SIG-M5 treated with dmso at 0.1 percent for 504 hours (cell line): ENCODE measurements at regions not wholly inside any gene's neighbourhood (a gene's known extent, or its start where the extent isn't known, plus 50 kb on each side); places are given as distances from the start of the nearest gene placed in this dataset.

Source experiments
- DNase-seq: peaks from one replicate; lab custom pipeline; 2025; ENCODE audit not compliant: unreplicated experiment; lab: John Stamatoyannopoulos, UW

DNA sequence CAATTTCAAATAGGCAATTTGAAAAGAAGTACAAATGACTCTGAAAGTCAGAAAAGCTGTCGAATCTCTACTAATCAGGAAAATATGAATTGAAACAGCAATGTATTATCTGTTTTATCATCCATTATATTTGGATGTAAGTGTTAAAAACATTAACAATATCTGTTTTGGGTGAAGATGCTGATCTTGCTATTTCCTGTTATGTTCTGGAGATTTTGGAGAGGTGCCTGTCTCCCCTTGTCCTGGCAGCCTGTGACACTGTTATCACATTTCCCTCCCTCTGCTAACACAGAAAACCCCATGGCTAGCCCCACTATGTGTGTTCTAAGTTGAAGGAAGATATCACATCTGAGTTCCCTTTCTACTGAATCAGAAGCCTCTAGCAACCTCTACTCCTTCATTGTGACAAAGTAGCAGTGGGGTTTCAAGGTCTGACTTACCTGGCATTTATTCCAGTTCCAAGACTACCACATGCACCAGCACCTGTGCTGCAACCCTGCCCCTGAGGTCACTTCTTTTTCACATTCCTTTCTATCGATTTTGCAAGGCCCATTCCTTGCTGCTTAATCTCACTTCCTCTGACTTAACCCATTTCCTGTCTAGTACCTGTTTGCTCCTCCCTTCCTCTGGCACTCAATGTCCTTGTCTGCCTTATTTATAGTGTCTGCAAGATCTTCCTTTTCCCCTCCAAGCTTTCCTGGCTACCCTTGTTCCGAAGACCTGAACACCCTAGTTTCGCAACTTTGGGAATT is 95.5 kb upstream of the COL8A1 start:
- DNase-seq, result no peak

DNA sequence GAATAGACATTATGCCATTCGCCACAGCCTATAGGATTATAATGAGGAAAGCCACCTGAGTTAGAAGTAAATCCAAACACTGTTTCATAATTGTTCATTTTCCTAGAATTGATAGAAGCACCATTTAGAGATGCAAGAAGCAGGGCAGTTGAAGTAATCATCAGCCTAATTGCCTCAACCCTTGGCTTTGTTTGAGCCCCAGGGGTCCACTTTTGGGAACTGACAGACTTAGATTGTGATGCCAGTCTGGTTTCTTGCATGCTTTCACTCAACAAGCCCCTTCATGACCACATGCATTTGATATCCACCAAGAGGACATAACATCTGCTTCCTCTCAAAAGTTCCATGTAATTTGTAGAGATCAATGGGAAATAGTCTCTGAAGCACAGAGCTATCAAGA is 97.2 kb upstream of the COL8A1 start:
- DNase-seq, result no peak

DNA sequence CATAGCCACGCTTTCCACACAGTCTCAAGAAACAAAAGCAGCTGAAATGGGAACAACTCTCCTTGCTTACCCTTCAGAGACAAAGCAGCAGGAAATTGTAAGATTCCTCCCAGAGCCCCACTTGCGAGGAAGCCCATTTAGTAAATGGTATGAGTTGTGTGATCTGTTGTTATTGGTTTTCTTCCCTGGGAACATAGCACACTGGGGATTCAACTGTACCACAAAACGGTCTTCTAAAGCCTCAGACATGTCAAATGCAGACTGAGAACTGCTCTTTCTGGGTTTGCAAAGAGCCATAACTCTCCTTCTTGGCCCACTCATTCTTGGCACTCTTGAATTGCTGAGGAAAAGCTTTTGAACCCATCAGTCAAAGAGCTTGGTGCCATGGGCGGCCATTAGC is 101.0 kb upstream of the COL8A1 start:
- DNase-seq, result no peak

DNA sequence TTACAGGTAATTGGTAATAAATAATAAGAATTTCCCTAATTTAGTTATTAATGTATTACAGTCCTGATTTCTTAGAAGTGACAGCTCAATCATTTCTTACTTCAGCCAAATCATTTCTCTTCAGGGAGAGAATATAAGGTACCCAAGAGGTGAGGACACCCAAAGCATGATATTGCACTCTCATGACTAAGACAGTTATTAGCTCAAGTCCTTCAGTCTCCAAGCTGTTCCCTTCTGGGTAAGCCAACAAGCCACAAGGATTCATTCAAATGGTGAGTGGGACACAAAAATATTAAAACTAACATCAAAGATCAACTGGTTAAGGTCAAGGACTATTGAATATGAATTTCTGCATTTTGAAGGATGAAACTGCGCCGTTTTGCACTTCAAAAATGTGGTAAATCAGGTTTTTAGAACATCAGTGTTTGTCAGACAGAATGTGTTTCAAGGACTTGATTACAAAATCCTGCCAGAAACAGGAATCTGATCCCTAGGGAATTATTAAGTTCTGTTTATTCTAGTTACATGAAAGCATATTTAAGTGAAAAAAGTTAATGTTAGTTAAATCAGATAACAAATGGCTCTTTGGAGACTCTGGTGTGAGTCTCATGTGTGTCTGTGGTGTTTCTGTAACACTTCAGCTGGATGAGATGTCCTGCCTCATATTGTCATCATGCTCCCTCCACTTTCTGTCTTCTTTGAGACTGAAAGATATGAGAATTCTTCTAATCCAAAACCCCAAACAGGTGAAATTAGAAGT is 101.7 kb upstream of the COL8A1 start:
- DNase-seq, result no peak

DNA sequence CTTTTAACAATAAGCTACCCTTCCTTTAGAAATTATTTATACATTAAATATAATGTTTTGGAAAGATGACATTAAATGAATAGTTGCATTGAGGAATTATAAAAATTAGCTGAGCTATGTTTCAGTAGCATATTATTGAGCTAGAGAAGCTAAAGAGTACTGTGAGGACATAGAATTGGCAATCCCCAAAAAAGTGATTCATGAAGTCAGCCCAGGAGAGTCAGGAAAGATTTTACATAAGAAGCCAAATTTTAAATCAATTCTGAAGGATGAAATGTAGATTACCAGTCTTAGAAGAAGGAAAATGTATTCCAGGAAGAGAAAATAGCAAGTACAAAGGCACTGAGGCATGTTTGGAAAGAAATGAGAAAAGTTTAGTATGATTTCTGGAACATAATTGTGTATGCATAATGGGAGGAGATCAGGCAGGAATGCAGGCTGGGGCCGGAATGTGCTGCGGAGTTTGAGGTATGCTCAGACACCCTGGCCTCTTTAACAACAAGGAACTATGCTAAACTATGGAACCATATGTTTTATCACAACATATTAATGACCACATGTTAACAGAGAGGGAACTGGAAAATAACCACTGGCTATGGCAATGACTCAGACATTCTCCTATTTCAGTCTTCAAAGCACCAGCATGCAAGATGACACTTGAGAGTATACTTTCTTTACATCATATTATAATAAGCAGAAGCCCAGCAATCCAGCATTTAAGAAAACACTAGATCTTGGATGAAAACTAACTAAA is 103.3 kb upstream of the COL8A1 start:
- no peak for DNase-seq

DNA sequence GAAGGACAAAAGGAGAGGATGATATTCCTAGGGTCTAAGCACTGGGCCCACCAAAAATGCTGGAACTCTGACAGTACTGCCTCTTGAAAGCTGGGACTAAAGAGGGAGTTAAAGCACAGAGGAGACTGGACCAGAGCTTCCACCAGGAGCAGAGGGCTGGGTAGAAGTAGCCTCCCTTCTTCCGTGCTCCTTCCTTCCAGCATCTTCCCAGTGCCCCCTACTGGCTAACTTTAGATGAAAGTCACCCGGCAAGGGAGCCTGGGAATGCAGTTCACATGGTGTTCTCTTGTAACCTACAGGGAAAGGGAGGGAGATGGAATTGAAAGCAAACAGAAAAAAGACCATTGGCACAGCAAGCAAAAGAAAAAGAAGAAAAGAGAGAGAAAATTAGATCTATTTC is 106.1 kb upstream of the COL8A1 start:
- DNase-seq, result peak; percentile 46

DNA sequence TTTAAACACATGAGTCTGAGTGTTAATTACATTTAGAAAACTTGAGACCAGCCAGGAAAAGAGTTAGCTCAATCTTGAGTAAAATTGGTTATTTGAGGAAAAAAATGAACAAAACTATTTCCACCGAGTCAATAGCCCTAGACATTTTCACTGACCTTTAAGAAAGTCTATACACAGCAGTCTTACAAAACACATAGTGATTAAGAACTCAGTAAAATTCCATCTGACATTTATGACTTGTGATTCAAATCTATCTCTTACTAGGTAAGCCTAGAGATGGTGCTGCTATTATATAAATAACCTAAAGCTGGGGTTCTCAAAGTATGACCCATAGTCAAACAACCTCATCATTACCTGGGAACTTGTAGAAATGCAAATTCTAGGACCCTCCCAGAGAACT is 109.1 kb upstream of the COL8A1 start:
- no peak for DNase-seq

DNA sequence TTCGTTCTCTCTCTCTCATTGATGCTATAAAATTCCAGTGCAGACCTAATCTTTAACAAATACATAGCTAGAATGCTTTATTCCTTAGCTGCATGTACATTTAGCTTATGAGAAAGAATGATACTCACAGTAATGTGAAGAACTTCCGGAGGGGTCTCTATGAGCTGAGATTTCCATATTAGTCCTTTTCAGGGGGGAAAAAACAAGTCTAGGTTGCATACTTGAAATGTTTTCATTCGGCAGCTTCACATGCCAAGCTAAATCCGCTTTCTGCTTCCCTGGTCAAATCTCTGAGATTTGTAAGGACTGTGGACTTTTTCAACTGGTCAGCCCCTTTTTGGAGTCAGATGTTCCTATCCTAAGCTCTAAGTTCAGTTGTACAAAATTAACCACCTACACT is 111.5 kb upstream of the COL8A1 start:
- no peak for DNase-seq

DNA sequence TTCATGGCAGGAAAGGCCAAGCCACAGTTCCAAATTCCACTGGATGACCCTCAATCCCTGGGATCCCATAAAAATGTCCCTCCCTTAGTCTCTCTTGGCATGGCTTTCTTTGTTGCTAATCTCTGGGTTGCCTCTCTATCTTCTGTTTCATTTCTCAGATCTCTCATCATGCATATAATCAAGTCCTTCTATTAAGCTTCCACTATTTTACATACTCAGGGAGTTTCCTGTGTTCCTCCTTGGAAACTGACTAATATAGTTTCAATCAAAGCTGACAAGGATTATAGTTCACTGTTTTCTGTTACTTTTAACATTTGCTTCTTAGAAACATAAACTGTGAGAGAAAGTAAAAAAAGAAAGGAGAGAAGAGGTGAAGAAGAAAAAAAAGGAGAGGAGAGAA is 113.8 kb upstream of the COL8A1 start:
- no peak for DNase-seq

DNA sequence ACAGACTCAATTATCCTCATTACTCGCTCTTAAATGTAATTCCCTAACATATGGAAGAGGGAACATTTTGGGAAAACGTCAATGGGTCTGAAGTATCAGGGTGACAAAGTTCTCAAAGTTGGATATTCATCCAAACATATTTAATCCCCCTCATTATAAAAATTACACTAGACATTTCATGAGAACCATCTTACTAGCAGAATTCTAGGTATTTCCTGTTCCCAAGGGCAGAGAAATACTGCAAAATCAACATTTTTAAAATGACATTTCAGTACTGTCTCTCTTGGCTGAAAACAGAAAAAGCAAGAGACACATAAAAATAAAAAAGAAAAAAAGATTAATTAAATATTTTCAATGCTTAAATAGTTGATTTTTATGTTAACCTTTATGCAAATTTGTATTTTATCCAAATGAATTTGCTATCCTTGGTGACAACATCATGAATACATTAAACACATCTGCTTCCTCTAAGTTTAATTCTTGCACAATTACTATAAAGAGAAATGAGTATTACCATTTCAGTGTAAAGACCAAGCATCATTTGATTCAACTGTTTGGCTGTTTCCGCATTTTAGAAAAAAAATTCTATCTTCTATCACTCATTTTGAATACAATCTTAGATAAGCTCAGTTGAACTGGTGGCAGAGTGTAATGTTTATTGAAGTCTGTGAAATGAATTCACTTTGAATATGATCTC is 114.8 kb upstream of the COL8A1 start:
- no peak for DNase-seq

DNA sequence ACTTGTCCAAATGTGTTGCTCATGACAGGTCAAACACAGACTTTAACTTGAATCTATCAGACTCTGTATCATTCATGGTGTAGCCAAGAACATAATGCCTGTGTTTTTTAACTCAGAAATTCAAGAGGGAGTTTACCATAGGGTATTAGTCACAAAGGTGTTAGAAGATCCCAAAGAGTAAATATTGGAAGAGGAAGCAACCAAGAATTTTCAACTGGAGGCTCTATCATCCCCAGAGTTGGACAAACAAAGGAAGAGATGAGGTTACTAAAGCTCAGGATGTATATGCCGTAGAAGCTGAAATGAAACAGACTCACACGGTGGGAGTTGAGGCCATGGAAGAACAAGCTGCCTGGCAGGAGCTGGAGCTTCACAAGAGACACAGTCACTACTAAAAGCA is 116.2 kb upstream of the COL8A1 start:
- no peak for DNase-seq

DNA sequence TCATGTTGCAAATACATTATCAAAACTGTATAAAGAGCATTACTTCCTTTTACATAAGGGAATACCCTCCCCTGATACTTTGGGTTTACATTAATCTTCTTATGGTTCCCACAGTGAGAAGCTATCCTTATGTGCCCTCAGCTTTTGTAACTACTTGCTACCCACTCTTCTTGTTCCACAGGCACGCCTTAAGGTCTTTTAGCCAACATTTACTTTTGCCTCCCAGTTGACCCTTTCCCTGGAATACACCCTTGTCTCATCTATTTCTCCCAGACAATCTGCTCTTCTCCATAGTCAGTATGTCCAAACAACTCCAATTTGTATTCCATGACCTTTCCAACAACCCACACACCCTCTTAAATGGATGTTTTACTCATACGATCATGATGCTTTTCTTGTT is 116.8 kb upstream of the COL8A1 start:
- DNase-seq, result no peak

DNA sequence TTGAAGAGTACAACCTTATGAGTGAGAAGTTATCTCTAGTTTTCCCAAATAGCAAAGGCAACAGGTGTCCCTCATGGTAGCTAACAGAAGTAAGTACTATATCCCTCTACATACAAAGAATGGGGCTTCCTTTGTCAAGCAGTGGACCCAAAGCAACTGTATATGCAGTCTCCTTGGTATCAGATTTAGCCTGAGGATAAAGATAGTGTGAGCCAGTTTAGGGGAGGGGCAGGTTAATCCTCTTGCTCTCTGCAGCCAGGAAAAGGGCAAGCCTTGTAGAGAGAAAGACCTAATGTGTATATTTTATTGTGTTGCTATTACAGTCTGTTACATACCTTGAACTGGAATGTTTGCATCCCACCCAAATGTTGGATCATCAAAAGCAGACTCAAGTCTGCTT is 117.9 kb upstream of the COL8A1 start:
- DNase-seq, result no peak

DNA sequence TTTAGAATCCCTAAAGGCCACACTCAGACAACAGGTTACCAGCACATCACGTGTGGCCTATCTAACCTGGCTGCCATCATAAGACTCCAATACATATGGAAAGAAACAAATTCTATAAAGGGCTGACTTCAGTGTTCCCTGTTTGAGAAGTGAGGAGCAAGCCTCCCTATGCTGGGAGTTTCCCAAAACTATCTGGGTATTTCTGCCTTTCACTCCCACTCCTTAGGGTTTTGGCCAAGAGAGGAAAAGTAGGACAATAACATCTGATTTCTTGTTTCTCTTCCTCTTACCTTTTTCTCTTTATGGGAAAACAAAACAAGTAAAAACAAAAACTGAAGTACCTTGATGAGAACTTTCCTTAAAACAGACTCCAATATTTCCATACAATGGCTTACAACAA is 121.5 kb upstream of the COL8A1 start:
- no peak for DNase-seq

DNA sequence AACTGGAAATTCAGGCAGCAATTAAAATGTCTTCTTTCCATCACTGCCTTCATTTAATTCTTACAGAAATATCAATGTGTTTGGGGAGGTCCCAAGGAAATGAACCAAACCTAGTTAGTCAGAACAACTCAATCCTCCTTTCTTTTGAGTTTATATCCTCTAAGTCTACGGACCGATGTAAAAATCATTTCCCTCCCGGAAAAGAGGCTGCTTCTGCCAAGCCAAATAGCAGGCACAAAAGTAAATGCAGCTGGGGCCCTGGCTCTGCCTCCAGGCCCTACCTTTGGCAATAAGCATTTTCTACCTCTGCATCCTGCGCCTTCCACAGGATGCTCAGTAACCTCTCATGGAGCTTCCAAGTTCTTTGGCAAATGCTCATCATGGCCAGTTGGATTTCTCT is 122.5 kb upstream of the COL8A1 start:
- no peak for DNase-seq

DNA sequence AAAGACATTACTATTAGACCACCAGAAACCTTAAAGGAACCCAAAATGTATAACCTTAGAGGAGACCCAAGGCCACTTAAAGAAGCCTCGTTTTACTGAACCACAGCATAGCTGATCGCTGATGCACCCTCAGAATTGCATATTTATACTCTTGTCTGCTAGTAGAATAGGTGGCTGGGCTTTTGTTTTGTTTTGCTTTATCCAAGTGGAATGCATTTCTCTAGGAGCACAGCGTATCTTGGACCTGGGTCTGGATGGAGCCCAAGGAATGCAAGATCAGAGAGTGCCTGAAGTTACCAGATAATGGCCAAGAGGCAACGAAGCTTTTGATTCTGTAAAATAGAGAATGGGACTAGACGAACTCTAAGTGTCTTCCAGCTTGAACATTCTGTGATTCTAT is 129.2 kb upstream of the COL8A1 start:
- no peak for DNase-seq

DNA sequence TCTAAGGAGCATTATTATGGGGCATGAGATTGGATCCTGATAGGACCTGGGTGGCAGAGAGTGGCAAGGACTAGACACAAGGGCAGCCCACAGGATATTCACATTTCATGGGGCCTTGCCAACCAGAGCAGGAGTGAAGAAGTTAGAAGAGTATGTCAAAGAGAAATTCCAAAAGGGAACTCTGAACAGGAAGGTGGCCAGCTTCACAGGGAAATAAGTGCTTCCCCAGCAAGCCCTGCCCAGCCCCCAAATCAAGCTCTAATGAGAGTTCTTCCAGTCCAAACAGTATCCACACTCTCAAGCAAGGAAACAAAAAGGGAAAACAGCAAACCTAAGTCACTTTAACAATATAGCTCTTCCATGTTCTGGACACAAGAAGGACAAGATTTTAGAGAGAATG is 130.2 kb upstream of the COL8A1 start:
- no peak for DNase-seq

DNA sequence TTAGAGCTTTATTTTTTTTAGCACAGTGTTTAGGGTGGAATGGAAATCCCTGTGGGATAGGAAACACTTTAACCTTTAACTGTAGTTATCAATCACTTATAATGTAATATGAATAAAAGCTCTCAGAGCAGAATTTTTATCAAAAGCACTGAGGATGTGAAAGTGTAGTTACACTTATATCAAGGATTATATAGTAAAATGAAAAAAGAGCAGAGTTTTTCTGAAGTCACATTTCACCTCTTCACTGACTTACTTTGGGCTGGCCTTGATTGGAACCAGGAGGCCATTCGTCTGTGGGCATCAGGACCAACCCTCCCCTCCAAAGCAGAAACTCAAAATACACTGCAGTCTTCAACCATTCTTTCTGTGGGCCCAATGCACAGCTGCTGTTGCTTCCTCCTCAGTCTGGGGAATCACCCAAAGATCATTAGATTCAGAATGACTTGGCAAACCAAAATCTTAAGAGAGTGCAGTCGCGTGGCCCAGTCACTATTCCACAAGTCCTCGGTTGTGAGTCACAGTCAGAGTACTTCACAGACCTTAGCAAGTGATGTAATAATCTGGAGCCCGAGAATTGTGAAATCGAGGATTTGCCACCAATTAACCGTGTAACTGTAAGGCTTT is 132.6 kb upstream of the COL8A1 start:
- DNase-seq, result peak; percentile 94

DNA sequence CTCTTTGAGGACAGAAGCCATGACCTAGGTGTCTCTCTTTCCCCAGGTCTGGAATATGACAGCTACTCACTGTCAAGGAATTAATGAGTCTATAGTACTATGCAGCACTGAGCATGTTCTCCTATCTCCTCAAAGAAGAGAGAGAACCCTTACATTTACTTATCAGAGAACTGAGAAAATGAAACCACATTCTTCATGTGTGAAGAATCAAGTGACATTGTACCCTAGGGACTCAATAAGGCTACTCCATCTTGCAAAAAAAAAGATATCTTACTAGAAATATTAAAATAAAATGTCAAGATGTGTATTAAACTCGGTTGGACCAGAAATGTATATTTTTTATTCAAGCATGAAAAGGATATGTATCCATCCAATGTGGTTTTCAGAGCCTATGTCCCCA is 133.2 kb upstream of the COL8A1 start:
- DNase-seq, result no peak

DNA sequence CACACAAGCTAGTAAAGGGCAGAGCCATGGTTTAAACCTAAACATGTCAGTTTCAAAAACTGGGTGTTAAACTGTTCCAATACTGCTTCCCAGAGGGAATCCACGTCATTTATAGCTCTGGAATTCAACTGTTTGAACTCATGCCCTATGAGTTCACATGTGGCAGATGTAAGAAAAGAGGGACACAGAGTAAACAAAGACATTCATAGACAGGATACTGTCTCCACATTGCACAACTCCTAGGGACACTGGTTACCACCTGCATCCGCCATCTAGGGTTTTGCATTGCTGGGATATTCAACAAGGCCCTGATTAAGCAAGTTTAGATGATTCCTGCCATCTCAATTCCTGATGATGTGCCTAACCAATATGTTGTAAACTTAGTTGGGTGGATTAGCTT is 134.1 kb upstream of the COL8A1 start:
- no peak for DNase-seq

DNA sequence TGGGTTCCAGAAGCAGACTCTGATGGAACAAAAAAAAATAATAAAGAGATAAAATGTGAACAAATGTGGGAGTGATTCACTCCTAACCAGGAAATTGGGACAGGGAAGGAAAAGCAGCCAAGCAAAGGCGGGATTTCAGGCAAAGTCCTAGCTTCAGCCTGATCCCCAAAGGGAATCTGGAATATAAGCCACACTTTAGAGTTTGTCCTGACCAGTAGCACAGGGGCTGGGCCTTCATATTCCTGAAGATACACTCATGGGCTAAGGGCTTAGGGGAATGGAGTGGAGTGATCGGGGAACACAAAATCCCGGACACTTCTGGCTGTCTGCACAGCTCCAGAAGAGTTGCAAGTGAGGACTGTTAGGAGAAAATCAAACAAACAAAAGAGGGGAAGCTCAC is 135.0 kb upstream of the COL8A1 start:
- no peak for DNase-seq
